Pancreas (tissue), 10 donors: ENCODE measurements at regions not wholly inside any gene's neighbourhood (a gene's known extent, or its start where the extent isn't known, plus 50 kb on each side); places are given as distances from the start of the nearest gene placed in this dataset.

ENCODE experiments used
- ATAC-seq, 4 donors: fragments of 200-7000 bp; cut with Tn5 transposase; one replicate each; pipeline versions ENCODE4 v1.8.0 to v1.9.1; 2020; ENCODE audit warnings: mild to moderate bottlenecking in 4 of 4, moderate library complexity in 4 of 4
- DNase-seq, 6 donors: peaks; one replicate each; pipeline ENCODE4 v3.0.0-alpha.2; 2020
- FAIRE-seq: peaks from 2 replicates; lab custom pipeline; 2012; peaks lifted over from hg19 to GRCh38; lab: Jason Lieb, UNC
- H3K27ac ChIP-seq, 4 donors: fragments of 200-600 bp; sonication (generic); 1 replicate in 3 of 4; 2 replicates in 1 of 4; pipeline versions ENCODE4 v1.5.0 to v1.8.0; 2020
- H3K27me3 ChIP-seq, 4 donors: fragments of 200-600 bp; one replicate each; pipeline ENCODE4 v1.8.0; 2021
- H3K36me3 ChIP-seq, 3 donors: fragments of 200-600 bp; sonication (generic) in 1 of 3; one replicate each; pipeline versions ENCODE4 v1.5.0 to v1.8.0; 2020 to 2021
- H3K4me1 ChIP-seq, 3 donors: fragments of 200-600 bp; one replicate each; pipeline ENCODE4 v1.8.0; 2021
- H3K4me3 ChIP-seq, 4 donors: fragments of 200-600 bp; sonication (generic) in 2 of 4; one replicate each; pipeline versions ENCODE4 v1.5.0 to v1.8.0; 2020 to 2021
- H3K9me3 ChIP-seq, 4 donors: fragments of 200-600 bp; one replicate each; pipeline ENCODE4 v1.8.0; 2021
- WGBS, 2 donors: extraction: QIAGEN DNeasy Blood & Tissue Kit; methylation state at CpG; one replicate each; pipeline ENCODE4 v1.1.7; 2013; 5-methylcytosine and 5-hydroxymethylcytosine counted together
- intact Hi-C, 3 donors: fragments of 100-400 bp; cut with DNase I; formaldehyde crosslinking; loops; one replicate each; pipeline versions ENCODE4 v1.11.1 to v1.14.2; 2022
- TF ChIP-seq, protein P1 (sequence below), 4 donors: fragments of 200-600 bp; sonication (generic) in 3 of 4; IDR thresholded peaks; one replicate each; pipeline versions ENCODE4 v1.5.0 to v1.8.0; 2021; ENCODE audit warnings: antibody characterized with exemption in 4 of 4
- donor health status: healthy with polysubstance abuse.
- donor health status: DM: no; HTN: no; CAD: no; lungs with moderate emphysema.
- donor health status: DM: no; HTN: no; CAD: no.
- donor health status: control.
- donor health status: control.
- donor health status: Bipolar disorder and iron deficiency.
- donor health status: DM: yes; HTN: yes; CAD: no.
- donor health status: DM: no; HTN: no; CAD: no.
- donor health status: DM: no; HTN: no; CAD: no.
- donor health status: DM: yes; HTN: yes; CAD: no.

GRCh38 chr10:53543410-53543809 is 770.8 kb upstream of the MBL2 start:
- FAIRE-seq (no peak), ATAC-seq (no peak)
- intact Hi-C loops = no loop called here

GRCh38 chr10:53537508-53537907 is 764.9 kb upstream of the MBL2 start:
- intact Hi-C loops = no loop called here
- FAIRE-seq (no peak), ATAC-seq (no peak), DNase-seq (no peak)
- TF ChIP-seq, protein P1, sequence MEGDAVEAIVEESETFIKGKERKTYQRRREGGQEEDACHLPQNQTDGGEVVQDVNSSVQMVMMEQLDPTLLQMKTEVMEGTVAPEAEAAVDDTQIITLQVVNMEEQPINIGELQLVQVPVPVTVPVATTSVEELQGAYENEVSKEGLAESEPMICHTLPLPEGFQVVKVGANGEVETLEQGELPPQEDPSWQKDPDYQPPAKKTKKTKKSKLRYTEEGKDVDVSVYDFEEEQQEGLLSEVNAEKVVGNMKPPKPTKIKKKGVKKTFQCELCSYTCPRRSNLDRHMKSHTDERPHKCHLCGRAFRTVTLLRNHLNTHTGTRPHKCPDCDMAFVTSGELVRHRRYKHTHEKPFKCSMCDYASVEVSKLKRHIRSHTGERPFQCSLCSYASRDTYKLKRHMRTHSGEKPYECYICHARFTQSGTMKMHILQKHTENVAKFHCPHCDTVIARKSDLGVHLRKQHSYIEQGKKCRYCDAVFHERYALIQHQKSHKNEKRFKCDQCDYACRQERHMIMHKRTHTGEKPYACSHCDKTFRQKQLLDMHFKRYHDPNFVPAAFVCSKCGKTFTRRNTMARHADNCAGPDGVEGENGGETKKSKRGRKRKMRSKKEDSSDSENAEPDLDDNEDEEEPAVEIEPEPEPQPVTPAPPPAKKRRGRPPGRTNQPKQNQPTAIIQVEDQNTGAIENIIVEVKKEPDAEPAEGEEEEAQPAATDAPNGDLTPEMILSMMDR (IDR thresholded peaks at IDR 0.05) = no peak
- no peaks in the 10 kb centered on the region for H3K9me3 ChIP-seq
- H3K27me3 ChIP-seq = no peaks in the 10 kb centered on the region
- no peak overlapping the region for H3K27ac ChIP-seq
- H3K4me3 ChIP-seq = no peak overlapping the region
- no peaks in the 10 kb centered on the region for H3K36me3 ChIP-seq
- H3K4me1 ChIP-seq = no peaks in the 10 kb centered on the region

More at GRCh38 chr10:53543410-53543809, 770.8 kb upstream of the MBL2 start:
- TF ChIP-seq, protein P1 (IDR thresholded peaks at IDR 0.05) = no peak
- Histone ChIP-seq H3K4me3 (no peak overlapping the region), H3K27me3 (no peaks in the 10 kb centered on the region), H3K27ac (no peak overlapping the region), H3K36me3 (no peaks in the 10 kb centered on the region), H3K9me3 (no peaks in the 10 kb centered on the region), H3K4me1 (no peaks in the 10 kb centered on the region)
- 83 to 89% methylated on average over 2 of the region's 2 CpGs for WGBS, 2 donors
- DNase-seq = no peak

DNA sequence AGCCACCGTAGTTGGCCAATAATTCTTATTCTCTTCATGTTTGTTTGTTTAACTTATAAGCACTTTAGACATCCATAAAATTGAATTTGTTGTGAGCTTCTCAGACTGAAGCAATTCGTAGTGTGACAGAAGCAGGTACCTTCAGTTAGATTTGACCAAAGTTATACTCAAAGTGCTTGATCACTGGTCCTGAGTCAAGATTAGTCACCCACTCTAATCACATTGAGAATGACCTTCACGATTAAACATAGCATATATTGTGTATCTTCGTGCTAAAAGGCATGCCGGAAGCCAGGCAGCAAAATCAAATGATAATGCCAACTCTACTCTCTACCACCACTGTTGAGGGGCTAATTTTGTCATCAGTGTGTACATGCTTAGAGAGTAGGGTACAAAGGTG is 763.7 kb upstream of the MBL2 start:
- ATAC-seq = no peak
- Histone ChIP-seq H3K27ac (no peak overlapping the region), H3K4me3 (no peak overlapping the region), H3K4me1 (no peaks in the 10 kb centered on the region), H3K36me3 (no peaks in the 10 kb centered on the region), H3K27me3 (no peaks in the 10 kb centered on the region), H3K9me3 (no peaks in the 10 kb centered on the region)
- TF ChIP-seq, protein P1 (IDR thresholded peaks at IDR 0.05) = no peak
- FAIRE-seq = no peak
- DNase-seq = no peak
- WGBS, 2 donors = 63 to 69% methylated on average over 5 of the region's 5 CpGs
- intact Hi-C loops = no loop called here

- H3K27me3 ChIP-seq = no peaks in the 10 kb centered on the region
- ATAC-seq (no peak), DNase-seq (no peak), FAIRE-seq (no peak)
- no peaks in the 10 kb centered on the region for H3K4me1 ChIP-seq
- H3K27ac ChIP-seq = no peak overlapping the region
- H3K36me3 ChIP-seq = no peaks in the 10 kb centered on the region
- TF ChIP-seq, protein P1 (IDR thresholded peaks at IDR 0.05) = no peak
- H3K4me3 ChIP-seq = no peak overlapping the region
- H3K9me3 ChIP-seq = no peaks in the 10 kb centered on the region
- intact Hi-C loops = no loop called here
These were observed 761.8 kb upstream of the MBL2 start for GRCh38 chr10:53534428-53534827.

DNA sequence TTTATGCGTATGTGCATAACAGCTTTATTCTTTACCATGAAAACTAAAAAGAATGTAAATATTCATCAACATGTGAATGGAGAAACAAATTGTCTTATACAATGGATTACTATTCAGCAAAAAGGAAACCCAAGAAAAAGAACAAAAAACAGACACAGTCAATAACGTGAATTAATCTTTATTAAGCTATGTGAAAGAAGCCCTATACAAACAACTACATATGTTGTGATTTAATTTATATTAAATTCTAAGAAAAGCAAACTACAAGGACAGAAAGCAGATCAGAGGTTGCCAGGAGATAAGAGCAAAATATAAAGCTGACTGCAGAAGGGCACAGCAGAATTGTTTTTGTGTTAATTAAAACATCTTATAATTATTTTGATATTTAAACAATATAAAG is 756.4 kb upstream of the MBL2 start:
- intact Hi-C loops = no loop called here
- 53 to 57% methylated on average over 2 of the region's 2 CpGs for WGBS, 2 donors
- TF ChIP-seq, protein P1 (IDR thresholded peaks at IDR 0.05) = no peak
- Histone ChIP-seq H3K27me3 (no peaks in the 10 kb centered on the region), H3K9me3 (no peaks in the 10 kb centered on the region), H3K4me1 (no peaks in the 10 kb centered on the region), H3K4me3 (no peak overlapping the region), H3K36me3 (no peaks in the 10 kb centered on the region), H3K27ac (no peak overlapping the region)
- FAIRE-seq (no peak), ATAC-seq (no peak), DNase-seq (no peak)
